ENCODE measurements at regions not wholly inside any gene's neighbourhood (a gene's known extent, or its start where the extent isn't known, plus 50 kb on each side); places are given as distances from the start of the nearest gene placed in this dataset.

DNA sequence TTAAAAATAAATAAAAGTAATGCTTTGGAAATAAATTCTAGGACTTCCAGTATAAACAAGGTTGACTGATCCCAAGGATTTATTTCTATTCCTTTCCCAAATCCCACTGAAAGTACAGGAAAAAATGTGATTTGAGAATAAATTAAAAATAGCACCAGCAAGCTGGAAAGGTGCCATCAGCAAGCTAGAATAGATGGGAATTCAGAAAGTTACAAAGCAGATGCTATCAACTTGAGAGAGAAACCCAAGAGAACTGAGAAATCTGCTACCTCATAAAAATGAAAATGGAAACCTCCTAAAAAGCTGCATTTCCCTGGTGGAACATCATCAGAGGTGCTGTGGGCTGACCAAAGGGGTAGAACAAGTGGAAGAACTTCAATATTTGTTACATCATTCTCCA is 148.6 kb upstream of the KCNJ3 start:
- H2BK5ac ChIP-seq (ENCODE audit: low read depth, low read length, poor library complexity, severe bottlenecking) = no peak overlapping the region
- dilution Hi-C loops (cut with HindIII; ENCODE audit: low sequenced_read_pairs, unreplicated experiment) = no loop called here
- no peaks in the 10 kb centered on the region for H3K9me1 ChIP-seq (ENCODE audit: insufficient read depth, low read length)
- no peak overlapping the region for H2BK15ac ChIP-seq (ENCODE audit: low read depth, low read length)
- TF ChIP-seq RAD21 (IDR thresholded peaks at IDR 0.05; ENCODE audit: low read length) (no peak), MXI1 (IDR thresholded peaks at IDR 0.05; ENCODE audit: borderline replicate concordance, low read depth, low read length) (no peak), NFE2L2 (IDR thresholded peaks at IDR 0.05; ENCODE audit: low read depth, low read length) (no peak), MAFK (IDR thresholded peaks at IDR 0.05; ENCODE audit: low read depth, low read length) (no peak)
- TF ChIP-seq, protein P1, sequence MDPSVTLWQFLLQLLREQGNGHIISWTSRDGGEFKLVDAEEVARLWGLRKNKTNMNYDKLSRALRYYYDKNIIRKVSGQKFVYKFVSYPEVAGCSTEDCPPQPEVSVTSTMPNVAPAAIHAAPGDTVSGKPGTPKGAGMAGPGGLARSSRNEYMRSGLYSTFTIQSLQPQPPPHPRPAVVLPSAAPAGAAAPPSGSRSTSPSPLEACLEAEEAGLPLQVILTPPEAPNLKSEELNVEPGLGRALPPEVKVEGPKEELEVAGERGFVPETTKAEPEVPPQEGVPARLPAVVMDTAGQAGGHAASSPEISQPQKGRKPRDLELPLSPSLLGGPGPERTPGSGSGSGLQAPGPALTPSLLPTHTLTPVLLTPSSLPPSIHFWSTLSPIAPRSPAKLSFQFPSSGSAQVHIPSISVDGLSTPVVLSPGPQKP (IDR thresholded peaks at IDR 0.05; ENCODE audit: borderline replicate concordance, low read depth, low read length) = no peak
- BruUV-seq (replicated peaks) = no TSS peak
- H3K56ac ChIP-seq (ENCODE audit: extremely low read depth, insufficient read depth, low read length) = no peak overlapping the region
- ChIA-PET POLR2A (ENCODE audit: unreplicated experiment) (no interaction called here), CTCF (no interaction called here)
- no peak overlapping the region for H4K8ac ChIP-seq (ENCODE audit: low read depth in 2 of 2, low read length in 2 of 2)
- no peaks in the 10 kb centered on the region for H3K27me3 ChIP-seq (ENCODE audit: control insufficient read depth, insufficient read depth, low read length)
- H3K4ac ChIP-seq (ENCODE audit: low read depth, low read length) = no peak overlapping the region
- no peak overlapping the region for H2AK5ac ChIP-seq (ENCODE audit: low read depth, low read length)
- H3K18ac ChIP-seq (ENCODE audit: low read depth, low read length) = no peak overlapping the region
- H4K5ac ChIP-seq (ENCODE audit: low read depth, low read length) = no peak overlapping the region
- no peak overlapping the region for H2BK20ac ChIP-seq (ENCODE audit: low read depth, low read length)
- H3K4me1 ChIP-seq (ENCODE audit: control insufficient read depth, insufficient read depth, low read length) = no peaks in the 10 kb centered on the region
- H3K4me2 ChIP-seq (ENCODE audit: low read depth, low read length) = no peak overlapping the region
- H2AK9ac ChIP-seq (replicated peaks; ENCODE audit: low read depth, low read length, poor library complexity) = no peak overlapping the region
- in situ Hi-C loops (cut with MboI; ENCODE audit: low sequenced_read_pairs) = no loop called here
- no peak overlapping the region for H2AFZ ChIP-seq (replicated peaks; ENCODE audit: low read length, poor library complexity)
- H4K20me1 ChIP-seq (ENCODE audit: insufficient read depth, low read length) = no peaks in the 10 kb centered on the region
- H3K14ac ChIP-seq (replicated peaks; ENCODE audit: low read depth, low read length) = no peak overlapping the region
- no peaks in the 10 kb centered on the region for H3K79me1 ChIP-seq (ENCODE audit: low read depth in 1 of 2, low read length in 2 of 2)
- no peak for DNase-seq
- no peak overlapping the region for H3K27ac ChIP-seq (ENCODE audit: insufficient read depth, low read length)
- H3K36me3 ChIP-seq (ENCODE audit: control insufficient read depth, insufficient read depth, low read length) = no peaks in the 10 kb centered on the region
- H3K4me3 ChIP-seq (ENCODE audit: insufficient read depth, low read depth, low read length) = no peak overlapping the region
- H3K9me3 ChIP-seq (ENCODE audit: control insufficient read depth, insufficient read depth, low read length) = peaks cover 9% of the 10 kb centered on the region
- no peak overlapping the region for H2BK120ac ChIP-seq (ENCODE audit: low read depth, low read length)
- no peak for ATAC-seq (ENCODE audit: low read depth)
- H3K9ac ChIP-seq (ENCODE audit: low read depth, low read length) = no peak overlapping the region
- no peak overlapping the region for H3K23ac ChIP-seq (ENCODE audit: low read depth, low read length)
- intact Hi-C loops (cut with micrococcal nuclease) = no loop called here
- H4K91ac ChIP-seq (ENCODE audit: insufficient read depth, low read depth, low read length) = no peak overlapping the region
